ENCODE measurements at regions not wholly inside any gene's neighbourhood (a gene's known extent, or its start where the extent isn't known, plus 50 kb on each side); places are given as distances from the start of the nearest gene placed in this dataset.

DNA sequence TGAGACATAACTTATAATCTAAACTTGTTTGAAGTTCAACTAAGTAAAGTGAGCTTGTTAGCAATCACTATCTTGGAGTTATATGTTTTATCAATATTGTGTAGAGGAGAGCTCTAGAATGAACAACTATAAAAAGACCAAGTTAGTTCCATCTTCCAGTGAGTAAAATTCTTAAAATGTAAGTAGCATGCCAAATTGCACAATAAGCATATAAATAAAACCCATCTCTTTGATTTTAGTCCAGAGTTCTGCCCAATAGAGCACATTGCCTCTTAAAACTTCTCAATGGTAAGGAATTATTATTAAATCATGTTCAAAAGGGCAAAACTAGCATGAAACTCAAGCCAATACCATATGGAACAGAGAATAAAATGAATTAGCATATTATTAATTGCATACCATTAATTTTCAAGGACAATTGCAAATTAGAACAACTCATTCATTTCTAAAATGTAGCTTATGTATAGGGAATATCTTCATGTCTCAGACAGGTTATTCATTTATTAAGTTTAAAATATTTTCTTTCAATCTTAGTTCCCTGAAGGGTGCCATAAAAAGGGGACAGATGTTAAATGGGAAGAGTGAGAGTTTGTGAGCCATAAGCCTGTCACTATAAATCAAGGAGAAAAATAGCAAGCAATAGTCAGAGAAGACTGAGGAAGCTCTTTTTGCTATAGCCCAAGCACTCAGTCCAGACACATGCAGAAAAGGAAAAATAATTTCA is 507.6 kb downstream of the CENPC start:
- Histone ChIP-seq H3K79me2 (ENCODE audit: control insufficient read depth, low read length) (no peaks in the 10 kb centered on the region), H3K27ac (ENCODE audit: low read depth, low read length) (no peak overlapping the region), H3K4me3 (ENCODE audit: low read length) (no peak overlapping the region), H3K9me3 (ENCODE audit: control insufficient read depth, insufficient read depth, low read length) (no peaks in the 10 kb centered on the region; the same call in 1 of the 2 replicates), H3K4me1 (ENCODE audit: control insufficient read depth, low read length) (no peaks in the 10 kb centered on the region), H4K20me1 (ENCODE audit: control insufficient read depth, insufficient read depth, low read depth, low read length) (no peaks in the 10 kb centered on the region), H3F3A (ENCODE audit: control insufficient read depth, insufficient read depth) (no peaks in the 10 kb centered on the region), H3K36me3 (ENCODE audit: control insufficient read depth, low read length) (no peaks in the 10 kb centered on the region), H3K27me3 (ENCODE audit: control insufficient read depth, low read length) (no peaks in the 10 kb centered on the region), H3K4me2 (ENCODE audit: low read length) (no peak overlapping the region), H3K9me2 (replicated peaks; ENCODE audit: control insufficient read depth, low read length) (no peaks in the 10 kb centered on the region; the same call in 1 of the 2 replicates)
- TF ChIP-seq, protein P1, sequence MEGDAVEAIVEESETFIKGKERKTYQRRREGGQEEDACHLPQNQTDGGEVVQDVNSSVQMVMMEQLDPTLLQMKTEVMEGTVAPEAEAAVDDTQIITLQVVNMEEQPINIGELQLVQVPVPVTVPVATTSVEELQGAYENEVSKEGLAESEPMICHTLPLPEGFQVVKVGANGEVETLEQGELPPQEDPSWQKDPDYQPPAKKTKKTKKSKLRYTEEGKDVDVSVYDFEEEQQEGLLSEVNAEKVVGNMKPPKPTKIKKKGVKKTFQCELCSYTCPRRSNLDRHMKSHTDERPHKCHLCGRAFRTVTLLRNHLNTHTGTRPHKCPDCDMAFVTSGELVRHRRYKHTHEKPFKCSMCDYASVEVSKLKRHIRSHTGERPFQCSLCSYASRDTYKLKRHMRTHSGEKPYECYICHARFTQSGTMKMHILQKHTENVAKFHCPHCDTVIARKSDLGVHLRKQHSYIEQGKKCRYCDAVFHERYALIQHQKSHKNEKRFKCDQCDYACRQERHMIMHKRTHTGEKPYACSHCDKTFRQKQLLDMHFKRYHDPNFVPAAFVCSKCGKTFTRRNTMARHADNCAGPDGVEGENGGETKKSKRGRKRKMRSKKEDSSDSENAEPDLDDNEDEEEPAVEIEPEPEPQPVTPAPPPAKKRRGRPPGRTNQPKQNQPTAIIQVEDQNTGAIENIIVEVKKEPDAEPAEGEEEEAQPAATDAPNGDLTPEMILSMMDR (IDR thresholded peaks at IDR 0.05; ENCODE audit: low read depth, low read length, poor library complexity, severe bottlenecking) = no peak
- no peak for TF ChIP-seq EZH2phosphoT487 (IDR thresholded peaks at IDR 0.05; ENCODE audit: borderline replicate concordance, low read length)

DNA sequence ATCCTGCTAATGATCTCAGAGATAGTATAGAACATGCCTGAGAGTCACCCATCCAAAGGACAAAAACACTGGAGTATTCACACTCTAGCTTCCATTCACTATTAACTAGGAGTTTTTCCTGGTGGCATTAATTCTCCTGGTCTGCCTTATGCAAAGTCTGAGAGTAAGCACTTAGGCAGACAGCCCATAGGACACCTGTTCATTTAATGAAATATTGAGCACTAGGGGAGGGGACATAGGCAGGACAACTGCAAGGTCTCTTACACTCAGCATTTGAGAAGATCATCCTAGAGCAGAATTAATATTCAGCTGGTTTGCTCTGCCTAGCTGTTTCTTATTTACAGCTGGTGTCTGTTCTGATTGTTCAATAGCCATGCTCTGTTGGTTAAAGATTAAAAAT is 508.5 kb downstream of the CENPC start:
- H3K4me1 ChIP-seq (ENCODE audit: control insufficient read depth, low read length) = no peaks in the 10 kb centered on the region
- H3K79me2 ChIP-seq (ENCODE audit: control insufficient read depth, low read length) = no peaks in the 10 kb centered on the region
- no peaks in the 10 kb centered on the region; the same call in 1 of the 2 replicates for H3K9me3 ChIP-seq (ENCODE audit: control insufficient read depth, insufficient read depth, low read length)
- no peaks in the 10 kb centered on the region for H3K36me3 ChIP-seq (ENCODE audit: control insufficient read depth, low read length)
- no peak overlapping the region for H3K4me2 ChIP-seq (ENCODE audit: low read length)
- TF ChIP-seq, protein P1 (IDR thresholded peaks at IDR 0.05; ENCODE audit: low read depth, low read length, poor library complexity, severe bottlenecking) = no peak
- no peak for TF ChIP-seq EZH2phosphoT487 (IDR thresholded peaks at IDR 0.05; ENCODE audit: borderline replicate concordance, low read length)
- no peak overlapping the region for H3K4me3 ChIP-seq (ENCODE audit: low read length)
- no peaks in the 10 kb centered on the region; the same call in 1 of the 2 replicates for H3K9me2 ChIP-seq (replicated peaks; ENCODE audit: control insufficient read depth, low read length)
- no peaks in the 10 kb centered on the region for H3K27me3 ChIP-seq (ENCODE audit: control insufficient read depth, low read length)
- H3K27ac ChIP-seq (ENCODE audit: low read depth, low read length) = no peak overlapping the region
- H4K20me1 ChIP-seq (ENCODE audit: control insufficient read depth, insufficient read depth, low read depth, low read length) = no peaks in the 10 kb centered on the region
- H3F3A ChIP-seq (ENCODE audit: control insufficient read depth, insufficient read depth) = no peaks in the 10 kb centered on the region

DNA sequence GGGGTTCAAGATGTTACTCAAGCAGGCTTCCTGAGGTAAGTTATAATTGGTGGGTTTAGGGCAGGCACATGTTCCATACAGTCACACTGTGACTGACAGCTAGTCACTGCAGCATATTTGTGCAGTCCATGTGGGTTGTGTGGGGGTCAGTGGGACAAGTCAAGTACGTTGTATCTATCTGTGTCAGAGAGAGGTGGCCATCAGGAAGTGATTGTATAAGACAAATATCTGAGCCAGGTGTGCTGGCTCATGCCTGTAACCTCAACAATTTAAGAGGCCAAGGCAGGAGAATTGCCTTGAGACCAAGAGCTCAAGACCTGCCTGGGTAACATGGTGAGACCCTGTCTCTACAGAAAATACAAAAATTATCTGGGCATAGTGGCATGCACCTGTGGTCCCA is 509.3 kb downstream of the CENPC start:
- H3K4me2 ChIP-seq (ENCODE audit: low read length) = no peak overlapping the region
- no peaks in the 10 kb centered on the region for H3K27me3 ChIP-seq (ENCODE audit: control insufficient read depth, low read length)
- no peaks in the 10 kb centered on the region for H4K20me1 ChIP-seq (ENCODE audit: control insufficient read depth, insufficient read depth, low read depth, low read length)
- H3K27ac ChIP-seq (ENCODE audit: low read depth, low read length) = no peak overlapping the region
- no peaks in the 10 kb centered on the region for H3F3A ChIP-seq (ENCODE audit: control insufficient read depth, insufficient read depth)
- no peaks in the 10 kb centered on the region; the same call in 1 of the 2 replicates for H3K9me3 ChIP-seq (ENCODE audit: control insufficient read depth, insufficient read depth, low read length)
- no peaks in the 10 kb centered on the region for H3K79me2 ChIP-seq (ENCODE audit: control insufficient read depth, low read length)
- no peak for TF ChIP-seq EZH2phosphoT487 (IDR thresholded peaks at IDR 0.05; ENCODE audit: borderline replicate concordance, low read length)
- TF ChIP-seq, protein P1 (IDR thresholded peaks at IDR 0.05; ENCODE audit: low read depth, low read length, poor library complexity, severe bottlenecking) = no peak
- no peaks in the 10 kb centered on the region for H3K36me3 ChIP-seq (ENCODE audit: control insufficient read depth, low read length)
- no peaks in the 10 kb centered on the region for H3K4me1 ChIP-seq (ENCODE audit: control insufficient read depth, low read length)
- no peak overlapping the region for H3K4me3 ChIP-seq (ENCODE audit: low read length)
- H3K9me2 ChIP-seq (replicated peaks; ENCODE audit: control insufficient read depth, low read length) = no peaks in the 10 kb centered on the region; the same call in 1 of the 2 replicates
